ENCODE measurements at regions not wholly inside any gene's neighbourhood (a gene's known extent, or its start where the extent isn't known, plus 50 kb on each side); places are given as distances from the start of the nearest gene placed in this dataset.
A peak's percentile ranks its signal among the peaks of the same experiment; 100 is the strongest.

- TF ChIP-seq ZFX (IDR thresholded peaks at IDR 0.05) (no peak), CTCF (conservative IDR thresholded peaks at IDR 0.05) (no peak)
- 0 out of 2 replicates have a peak overlapping the region, but pooled peaks have one; percentile 5 for H3K27ac ChIP-seq
Observed at GRCh38 chr11:16604794-16605388, 133.6 kb upstream of the C11orf58 start.

- H3K27ac ChIP-seq: no peak overlapping the region
- TF ChIP-seq CTCF (conservative IDR thresholded peaks at IDR 0.05) (no peak), ZFX (IDR thresholded peaks at IDR 0.05) (no peak)
Observed at GRCh38 chr11:16603890-16604793, 134.3 kb upstream of the C11orf58 start.

GRCh38 chr11:16603245-16603644 is 135.2 kb upstream of the C11orf58 start:
- TF ChIP-seq CTCF (conservative IDR thresholded peaks at IDR 0.05) (no peak), ZFX (IDR thresholded peaks at IDR 0.05) (no peak)
- H3K27ac ChIP-seq: no peak overlapping the region

GRCh38 chr11:16598906-16599305 is 139.5 kb upstream of the C11orf58 start:
- TF ChIP-seq ZFX (IDR thresholded peaks at IDR 0.05) (no peak), CTCF (conservative IDR thresholded peaks at IDR 0.05) (no peak)
- no peak overlapping the region for H3K27ac ChIP-seq

GRCh38 chr11:16598032-16598431 is 140.4 kb upstream of the C11orf58 start:
- H3K27ac ChIP-seq: no peak overlapping the region
- TF ChIP-seq CTCF (conservative IDR thresholded peaks at IDR 0.05): no peak
- TF ChIP-seq ZFX (IDR thresholded peaks at IDR 0.05): no peak

- no peak for TF ChIP-seq ZFX (IDR thresholded peaks at IDR 0.05)
Observed at GRCh38 chr11:16596231-16596630, 142.2 kb upstream of the C11orf58 start.

GRCh38 chr11:16591157-16591556 is 147.3 kb upstream of the C11orf58 start:
- TF ChIP-seq CTCF (conservative IDR thresholded peaks at IDR 0.05) (no peak), ZFX (IDR thresholded peaks at IDR 0.05) (no peak)
- no peak overlapping the region for H3K27ac ChIP-seq

More at GRCh38 chr11:16596231-16596630, 142.2 kb upstream of the C11orf58 start:
- H3K27ac ChIP-seq: no peak overlapping the region
